Endothelial cell of hepatic sinusoid (primary cell): ENCODE measurements at regions not wholly inside any gene's neighbourhood (a gene's known extent, or its start where the extent isn't known, plus 50 kb on each side); places are given as distances from the start of the nearest gene placed in this dataset.
"Not testable (repeated sequence)": the region's sequence is repeated elsewhere in the genome, so short reads cannot be mapped to it uniquely, and the experiment has no call there.

ENCODE experiments used
- in situ Hi-C: cut with HindIII; loops from 2 replicates; pipeline ENCODE4 v1.10.0; 2017; ENCODE audit warnings: low sequenced_read_pairs

DNA sequence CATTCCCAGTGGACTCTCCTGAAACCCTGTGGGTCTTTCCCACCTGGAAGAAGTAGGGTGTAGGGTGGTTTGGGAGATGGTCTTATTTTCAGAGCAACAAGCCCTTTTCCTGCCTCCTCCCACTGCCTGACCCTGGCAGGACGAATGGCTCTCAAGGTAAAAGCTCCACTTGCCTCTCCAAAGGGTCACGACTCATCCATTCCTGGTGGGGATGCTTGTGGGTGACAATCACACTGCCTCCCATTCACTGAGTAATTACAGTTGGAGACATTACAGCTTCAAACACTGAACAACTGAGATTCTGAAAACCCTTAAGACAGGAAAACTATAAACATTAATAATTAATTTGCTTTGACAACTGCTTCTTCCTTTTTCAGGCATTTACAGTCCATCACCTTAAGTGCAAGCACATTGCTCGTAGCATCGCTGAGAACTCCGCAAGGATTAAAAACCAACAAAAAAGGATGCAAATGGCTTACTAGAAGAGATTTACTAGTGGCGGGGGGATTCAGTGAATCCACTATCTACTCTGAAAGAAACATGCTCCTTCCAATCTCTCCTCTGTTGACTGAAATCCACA, 199.6 kb upstream of the IRS2 start:
- in situ Hi-C loops, result no loop called here

DNA sequence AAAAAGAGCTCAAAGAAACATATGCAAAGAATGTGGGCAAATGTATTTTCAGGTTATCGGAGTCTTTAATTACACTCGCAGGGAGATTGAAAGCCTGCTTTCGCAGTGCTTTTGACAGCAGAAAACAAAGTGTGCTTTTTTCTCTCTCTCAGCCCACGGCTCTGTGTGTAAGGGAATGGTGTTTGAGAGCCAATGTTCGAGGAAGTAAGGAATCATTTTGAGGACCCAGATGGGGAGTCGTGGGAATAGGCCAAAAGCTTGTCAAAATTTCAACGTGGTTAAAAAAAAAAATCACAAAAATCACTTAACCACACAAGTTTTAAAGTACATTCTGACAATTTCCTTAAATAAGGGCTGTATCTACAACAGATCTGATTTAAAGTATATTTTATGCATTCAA, 197.1 kb upstream of the IRS2 start:
- in situ Hi-C loops, result no loop called here

DNA sequence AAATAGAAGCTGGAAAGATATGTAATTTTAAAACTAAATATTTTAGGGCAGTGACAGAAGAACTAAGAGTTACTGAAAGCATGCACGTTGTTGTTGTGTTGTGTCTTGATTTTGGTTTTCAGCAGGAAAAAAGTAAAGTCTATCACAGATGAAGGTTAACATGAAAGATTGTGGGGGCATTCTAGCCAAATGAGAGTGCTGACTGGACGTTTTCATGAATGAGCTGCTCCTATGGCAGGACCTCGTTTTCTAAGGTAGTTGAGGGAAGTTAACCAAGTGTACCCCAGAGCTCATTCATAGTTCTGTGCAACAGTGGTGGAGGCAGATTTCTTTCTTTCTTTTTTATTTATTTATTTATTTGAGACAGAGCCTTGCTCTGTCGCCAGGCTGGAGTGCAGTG, 194.6 kb upstream of the IRS2 start:
- in situ Hi-C loops, result no loop called here

DNA sequence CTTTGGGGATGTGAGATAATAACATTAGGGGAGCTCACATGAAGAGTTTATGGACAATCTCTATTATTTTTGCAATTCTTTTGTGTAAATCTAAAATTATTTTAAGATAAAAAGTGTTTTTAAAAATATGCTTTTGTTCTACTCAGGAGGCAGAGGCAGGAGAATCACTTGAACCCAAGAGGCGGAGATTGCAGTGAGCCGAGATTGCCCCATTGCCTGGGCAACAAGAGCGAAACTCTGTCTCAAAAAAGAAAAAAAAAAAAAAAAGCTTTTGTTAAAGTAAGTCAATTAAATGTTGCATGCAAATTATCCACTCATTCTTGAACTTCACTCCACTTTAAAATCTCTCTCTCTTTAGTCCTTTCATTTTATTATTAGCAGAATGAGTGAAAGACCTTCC, 193.3 kb upstream of the IRS2 start:
- in situ Hi-C loops, result not testable (repeated sequence)

- in situ Hi-C loops, result no loop called here
These were observed 192.8 kb upstream of the IRS2 start for GRCh38 chr13:109979228-109979627.

- in situ Hi-C loops, result no loop called here
These were observed 191.0 kb upstream of the IRS2 start for GRCh38 chr13:109977212-109977968.

GRCh38 chr13:109976206-109976997, 190.0 kb upstream of the IRS2 start:
- in situ Hi-C loops, result no loop called here

DNA sequence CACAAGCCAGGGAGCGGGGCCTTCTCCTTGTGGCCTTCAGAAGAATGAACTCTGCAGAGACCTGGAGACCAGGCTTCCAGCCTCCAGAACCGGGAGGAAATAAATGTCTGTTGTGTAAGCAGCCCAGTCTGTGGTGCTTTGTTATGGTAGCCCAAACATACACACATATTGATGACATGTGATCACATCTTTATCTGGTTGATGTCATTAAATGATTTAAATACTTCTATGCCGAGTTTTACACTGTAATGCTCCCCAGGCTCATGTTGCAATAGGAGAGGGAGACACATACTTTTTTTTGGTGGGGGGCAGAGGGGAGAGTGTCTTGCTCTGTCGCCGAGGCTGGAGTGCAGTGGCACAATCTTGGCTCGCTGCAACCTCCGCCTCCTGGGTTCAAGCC, 188.0 kb upstream of the IRS2 start:
- in situ Hi-C loops, result no loop called here

GRCh38 chr13:109973279-109973678, 186.9 kb upstream of the IRS2 start:
- in situ Hi-C loops, result no loop called here

DNA sequence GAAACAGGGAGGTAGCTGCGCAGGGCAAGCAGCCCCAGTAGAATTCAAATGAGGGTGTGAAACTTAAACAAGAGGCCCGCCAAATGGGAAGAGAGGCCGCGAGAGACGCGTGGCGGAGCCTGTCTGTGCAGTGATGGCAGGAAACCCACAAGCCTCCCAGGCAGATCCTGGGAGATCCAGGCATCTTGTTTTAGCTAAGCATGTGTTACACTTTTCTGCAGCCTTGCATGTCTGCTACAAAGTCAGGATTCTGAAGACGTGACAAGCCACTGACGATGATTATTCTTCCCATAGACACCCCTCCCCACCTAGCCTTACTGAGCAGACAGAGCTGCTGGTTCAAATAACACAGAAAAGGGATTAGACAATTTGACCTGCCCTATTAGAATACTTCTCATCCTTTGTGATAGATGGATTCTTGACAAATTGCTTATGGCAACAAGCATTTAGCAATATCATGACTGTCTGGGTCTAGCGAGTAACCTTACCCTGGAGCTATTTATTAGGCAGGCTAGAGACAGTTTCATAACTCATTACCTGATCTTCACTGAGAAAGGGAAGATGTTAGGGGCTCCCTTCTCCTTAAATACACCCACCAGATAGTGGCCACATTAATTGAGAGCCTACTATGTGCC, 185.2 kb upstream of the IRS2 start:
- in situ Hi-C loops, result no loop called here

GRCh38 chr13:109971006-109971405, 184.6 kb upstream of the IRS2 start:
- in situ Hi-C loops, result no loop called here

DNA sequence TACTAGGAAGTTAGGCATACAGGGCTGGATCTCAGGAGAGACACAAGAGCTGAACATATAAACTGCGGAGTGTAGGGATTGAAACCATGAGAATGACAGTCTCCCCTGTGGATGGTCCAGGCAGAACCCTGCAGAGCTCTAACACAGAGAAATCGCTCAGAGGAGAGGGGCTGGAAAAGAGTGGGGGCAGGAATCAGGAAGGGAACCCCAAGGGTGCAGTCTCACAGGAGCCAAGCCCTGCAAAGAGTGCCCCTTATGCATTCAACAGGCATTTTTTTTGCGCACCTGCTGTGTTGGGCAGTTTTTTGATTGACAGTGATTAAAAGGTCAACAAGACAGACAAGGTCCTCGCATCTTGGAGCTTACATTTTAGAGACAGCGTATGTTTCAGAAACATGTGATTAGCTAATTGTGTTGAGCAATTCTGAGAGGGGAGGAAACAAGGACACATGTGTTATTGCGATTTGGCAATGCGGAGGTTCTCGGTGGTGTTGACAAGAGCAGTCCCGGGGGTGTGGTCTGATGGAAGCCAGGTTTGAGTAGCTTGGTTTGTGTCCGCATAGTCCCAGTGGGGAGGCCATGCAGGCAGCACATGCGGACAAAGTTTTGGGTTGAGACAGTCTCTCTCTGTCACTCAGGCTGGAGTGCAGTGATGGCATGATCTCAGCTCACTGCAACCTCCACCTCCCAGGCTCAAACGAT, 182.6 kb upstream of the IRS2 start:
- in situ Hi-C loops, result loop anchor here (10.0 kb wide), 1 partner anchor 56 kb away; no protein-coding TSS in a partner anchor

DNA sequence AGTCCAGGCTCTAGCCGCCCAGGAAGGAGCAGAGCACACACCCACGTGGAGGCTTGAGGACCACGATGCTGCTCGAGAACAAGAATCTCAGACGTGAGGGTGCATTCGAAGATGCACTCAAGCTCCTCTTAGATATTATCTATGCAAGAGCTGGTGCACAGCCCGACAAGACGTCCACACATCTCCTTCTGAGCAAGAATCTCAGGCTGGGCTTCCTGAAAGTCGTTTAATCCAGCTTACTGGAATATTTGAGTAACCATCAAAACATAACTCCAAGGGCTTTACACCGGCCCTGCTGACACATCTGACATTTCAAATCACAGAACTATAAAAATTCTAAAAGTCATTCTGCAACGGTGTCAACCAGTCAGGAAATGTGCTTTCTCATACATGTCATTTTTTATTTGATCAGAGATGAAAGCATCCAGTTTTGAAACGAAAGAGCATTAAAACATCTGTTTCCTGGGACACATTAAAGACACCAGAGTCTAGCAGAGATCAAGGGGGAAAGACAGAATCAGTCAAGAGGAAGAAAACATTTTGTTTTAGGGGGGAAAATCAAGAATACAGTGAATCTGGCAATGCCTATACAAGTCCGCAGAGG, 177.7 kb upstream of the IRS2 start:
- in situ Hi-C loops, result loop anchor here (10.0 kb wide), 1 partner anchor 61 kb away; no protein-coding TSS in a partner anchor

GRCh38 chr13:109963384-109963783, 177.0 kb upstream of the IRS2 start:
- in situ Hi-C loops, result loop anchor here (10.0 kb wide), 1 partner anchor 61 kb away; no protein-coding TSS in a partner anchor

- in situ Hi-C loops, result loop anchor here (10.0 kb wide), 1 partner anchor 65 kb away; no protein-coding TSS in a partner anchor
These were observed 173.5 kb upstream of the IRS2 start for GRCh38 chr13:109959903-109960302.

DNA sequence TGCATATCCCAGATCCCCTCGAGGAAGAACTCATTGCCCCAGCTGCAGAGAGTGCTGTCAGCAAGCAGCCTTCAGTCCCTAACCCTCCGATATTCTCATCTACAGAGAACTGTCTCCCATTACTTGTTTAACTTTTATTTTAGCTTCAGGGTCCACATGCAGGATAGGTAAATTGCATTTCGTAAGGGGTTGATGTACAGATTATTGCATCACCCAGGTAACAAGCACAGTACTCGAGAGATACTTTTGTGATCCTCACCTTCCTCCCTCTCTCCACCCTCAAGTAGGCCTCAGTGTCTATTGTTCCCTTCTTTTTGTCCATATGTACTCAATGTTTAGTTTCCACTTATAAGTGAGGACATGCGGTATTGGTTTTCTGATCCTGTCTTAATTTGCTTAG, 171.5 kb upstream of the IRS2 start:
- in situ Hi-C loops, result no loop called here

DNA sequence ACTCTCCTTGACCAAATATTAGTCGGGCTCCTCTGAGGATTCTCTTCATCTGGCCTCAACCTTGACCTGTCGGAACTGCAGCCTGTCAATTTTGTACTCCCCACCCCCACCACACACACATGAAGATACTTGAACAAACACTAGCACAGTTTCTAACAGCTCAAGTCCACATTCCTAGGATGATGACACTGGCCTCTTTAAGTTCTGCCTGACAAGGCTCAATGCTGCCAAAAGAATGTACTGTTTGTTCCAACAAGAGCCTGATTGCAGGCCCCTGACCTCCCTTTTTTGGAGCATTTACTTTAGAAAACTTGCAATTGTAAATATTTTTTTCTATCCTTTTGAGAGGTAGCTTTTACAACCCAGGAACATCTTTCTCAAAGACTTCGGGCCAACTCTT, 169.2 kb upstream of the IRS2 start:
- in situ Hi-C loops, result no loop called here

- in situ Hi-C loops, result no loop called here
These were observed 168.1 kb upstream of the IRS2 start for GRCh38 chr13:109954441-109954840.

- in situ Hi-C loops, result no loop called here
These were observed 165.1 kb upstream of the IRS2 start for GRCh38 chr13:109951491-109951890.

DNA sequence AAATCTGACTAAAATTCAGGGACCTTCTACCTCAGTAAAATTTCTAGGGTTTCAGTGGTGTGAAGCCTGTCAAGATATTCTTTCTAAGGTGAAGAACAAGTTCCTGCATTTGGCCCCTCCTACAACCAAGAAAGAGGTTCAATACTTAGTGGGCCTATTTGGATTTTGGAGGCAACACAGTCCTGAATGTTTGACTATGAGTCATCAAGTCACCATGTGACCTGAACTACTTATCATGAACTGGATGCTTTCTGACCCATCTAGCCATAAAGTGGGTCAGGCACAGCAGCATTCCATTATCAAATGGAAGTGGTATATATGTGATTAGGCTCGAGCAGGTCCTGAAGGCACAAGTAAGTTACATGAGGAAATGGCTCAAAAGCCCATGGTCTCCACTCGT, 163.0 kb upstream of the IRS2 start:
- in situ Hi-C loops, result loop anchor here (10.0 kb wide), 1 partner anchor 155 kb away; no protein-coding TSS in a partner anchor
